ENCODE measurements at regions not wholly inside any gene's neighbourhood (a gene's known extent, or its start where the extent isn't known, plus 50 kb on each side); places are given as distances from the start of the nearest gene placed in this dataset.

DNA sequence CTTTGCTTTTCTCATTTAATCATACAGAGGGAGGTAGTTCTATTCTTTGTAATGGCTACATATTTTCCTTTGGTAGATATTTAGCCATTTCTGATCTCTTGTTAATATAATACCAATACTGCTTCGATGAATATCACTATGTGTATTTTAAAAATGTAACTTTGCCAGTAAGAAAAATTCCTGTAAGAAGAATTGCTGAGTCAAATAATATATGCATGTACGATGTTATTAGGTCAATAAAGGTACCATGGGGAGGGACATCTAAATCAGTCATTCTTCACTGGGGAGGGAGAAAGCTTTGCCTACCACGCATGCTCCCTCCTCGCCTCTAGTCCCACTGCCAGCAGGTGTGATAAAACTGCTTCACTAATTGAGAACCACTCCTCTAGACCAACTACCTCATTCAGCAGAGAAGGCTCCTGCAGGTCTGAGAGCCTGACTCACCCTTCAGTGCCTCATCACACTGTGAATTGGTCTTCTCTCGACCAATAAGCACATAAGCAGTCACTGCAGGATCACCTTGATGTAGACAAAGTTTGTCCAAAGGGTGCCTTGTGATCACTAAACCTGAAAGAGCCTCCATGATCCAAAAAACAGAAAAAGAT, 56.1 kb upstream of the TBCA start:
- H3K27ac ChIP-seq, result no peak overlapping the region
- no peaks in the 10 kb centered on the region for H3K9me3 ChIP-seq
- no peaks in the 10 kb centered on the region for H3K27me3 ChIP-seq
- ATAC-seq (ENCODE audit: low FRiP score in 2 of 2) (no peak), DNase-seq (no peak)
- H3K36me3 ChIP-seq, result no peaks in the 10 kb centered on the region
- H3K4me1 ChIP-seq, result no peaks in the 10 kb centered on the region
- H3K4me3 ChIP-seq, result no peak overlapping the region
- 82 to 83% methylated on average over 5 of the region's 5 CpGs for WGBS, 2 donors
- no peak for TF ChIP-seq EP300 (IDR thresholded peaks at IDR 0.05)
- no peak for TF ChIP-seq POLR2A (IDR thresholded peaks at IDR 0.05)
- TF ChIP-seq, protein P1, sequence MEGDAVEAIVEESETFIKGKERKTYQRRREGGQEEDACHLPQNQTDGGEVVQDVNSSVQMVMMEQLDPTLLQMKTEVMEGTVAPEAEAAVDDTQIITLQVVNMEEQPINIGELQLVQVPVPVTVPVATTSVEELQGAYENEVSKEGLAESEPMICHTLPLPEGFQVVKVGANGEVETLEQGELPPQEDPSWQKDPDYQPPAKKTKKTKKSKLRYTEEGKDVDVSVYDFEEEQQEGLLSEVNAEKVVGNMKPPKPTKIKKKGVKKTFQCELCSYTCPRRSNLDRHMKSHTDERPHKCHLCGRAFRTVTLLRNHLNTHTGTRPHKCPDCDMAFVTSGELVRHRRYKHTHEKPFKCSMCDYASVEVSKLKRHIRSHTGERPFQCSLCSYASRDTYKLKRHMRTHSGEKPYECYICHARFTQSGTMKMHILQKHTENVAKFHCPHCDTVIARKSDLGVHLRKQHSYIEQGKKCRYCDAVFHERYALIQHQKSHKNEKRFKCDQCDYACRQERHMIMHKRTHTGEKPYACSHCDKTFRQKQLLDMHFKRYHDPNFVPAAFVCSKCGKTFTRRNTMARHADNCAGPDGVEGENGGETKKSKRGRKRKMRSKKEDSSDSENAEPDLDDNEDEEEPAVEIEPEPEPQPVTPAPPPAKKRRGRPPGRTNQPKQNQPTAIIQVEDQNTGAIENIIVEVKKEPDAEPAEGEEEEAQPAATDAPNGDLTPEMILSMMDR (IDR thresholded peaks at IDR 0.05), result no peak
- TF ChIP-seq POLR2AphosphoS5 (IDR thresholded peaks at IDR 0.05), result no peak

- TF ChIP-seq, protein P1 (IDR thresholded peaks at IDR 0.05), result no peak
- TF ChIP-seq EP300 (IDR thresholded peaks at IDR 0.05), result no peak
- no peak for TF ChIP-seq POLR2A (IDR thresholded peaks at IDR 0.05)
- no peak for TF ChIP-seq POLR2AphosphoS5 (IDR thresholded peaks at IDR 0.05)
- Histone ChIP-seq H3K4me1 (no peaks in the 10 kb centered on the region), H3K36me3 (no peaks in the 10 kb centered on the region), H3K27me3 (no peaks in the 10 kb centered on the region), H3K9me3 (no peaks in the 10 kb centered on the region), H3K4me3 (no peak overlapping the region), H3K27ac (no peak overlapping the region)
- ATAC-seq (ENCODE audit: low FRiP score in 2 of 2) (no peak), DNase-seq (no peak)
- 70 to 83% methylated on average over 3 of the region's 3 CpGs for WGBS, 2 donors
These were observed 52.3 kb upstream of the TBCA start for GRCh38 chr5:77828445-77828844.
